Muscle layer of colon (tissue), 2 donors: ENCODE measurements at regions not wholly inside any gene's neighbourhood (a gene's known extent, or its start where the extent isn't known, plus 50 kb on each side); places are given as distances from the start of the nearest gene placed in this dataset.

Source experiments
- H3K27ac ChIP-seq: one replicate; pipeline ENCODE4 v1.7.0; 2013; ENCODE audit warnings: low read depth, mild to moderate bottlenecking, low read length, moderate library complexity
- H3K27me3 ChIP-seq, 2 donors: one replicate each; pipeline ENCODE4 v1.7.0; 2013; ENCODE audit warnings: low read length in 2 of 2, mild to moderate bottlenecking in 2 of 2; ENCODE audit not compliant: insufficient read depth in 2 of 2, control insufficient read depth in 1 of 2
- H3K36me3 ChIP-seq: one replicate; pipeline ENCODE4 v1.7.0; 2013; ENCODE audit warnings: mild to moderate bottlenecking, low read length; ENCODE audit not compliant: insufficient read depth
- H3K4me1 ChIP-seq: one replicate; pipeline ENCODE4 v1.7.0; 2013; ENCODE audit warnings: mild to moderate bottlenecking, low read length; ENCODE audit not compliant: insufficient read depth
- H3K4me3 ChIP-seq, 2 donors: one replicate each; pipeline ENCODE4 v1.7.0; 2013; ENCODE audit warnings: low read length in 2 of 2, low read depth in 1 of 2, mild to moderate bottlenecking in 1 of 2, moderate library complexity in 1 of 2
- H3K9ac ChIP-seq: one replicate; pipeline ENCODE4 v1.7.0; 2013; ENCODE audit warnings: low read length
- H3K9me3 ChIP-seq: one replicate; pipeline ENCODE4 v1.7.0; 2013; ENCODE audit warnings: mild to moderate bottlenecking, low read length
- donor health status: abdominal sarcoma.
- donor health status: Adenocarcinoma of cecum.

DNA sequence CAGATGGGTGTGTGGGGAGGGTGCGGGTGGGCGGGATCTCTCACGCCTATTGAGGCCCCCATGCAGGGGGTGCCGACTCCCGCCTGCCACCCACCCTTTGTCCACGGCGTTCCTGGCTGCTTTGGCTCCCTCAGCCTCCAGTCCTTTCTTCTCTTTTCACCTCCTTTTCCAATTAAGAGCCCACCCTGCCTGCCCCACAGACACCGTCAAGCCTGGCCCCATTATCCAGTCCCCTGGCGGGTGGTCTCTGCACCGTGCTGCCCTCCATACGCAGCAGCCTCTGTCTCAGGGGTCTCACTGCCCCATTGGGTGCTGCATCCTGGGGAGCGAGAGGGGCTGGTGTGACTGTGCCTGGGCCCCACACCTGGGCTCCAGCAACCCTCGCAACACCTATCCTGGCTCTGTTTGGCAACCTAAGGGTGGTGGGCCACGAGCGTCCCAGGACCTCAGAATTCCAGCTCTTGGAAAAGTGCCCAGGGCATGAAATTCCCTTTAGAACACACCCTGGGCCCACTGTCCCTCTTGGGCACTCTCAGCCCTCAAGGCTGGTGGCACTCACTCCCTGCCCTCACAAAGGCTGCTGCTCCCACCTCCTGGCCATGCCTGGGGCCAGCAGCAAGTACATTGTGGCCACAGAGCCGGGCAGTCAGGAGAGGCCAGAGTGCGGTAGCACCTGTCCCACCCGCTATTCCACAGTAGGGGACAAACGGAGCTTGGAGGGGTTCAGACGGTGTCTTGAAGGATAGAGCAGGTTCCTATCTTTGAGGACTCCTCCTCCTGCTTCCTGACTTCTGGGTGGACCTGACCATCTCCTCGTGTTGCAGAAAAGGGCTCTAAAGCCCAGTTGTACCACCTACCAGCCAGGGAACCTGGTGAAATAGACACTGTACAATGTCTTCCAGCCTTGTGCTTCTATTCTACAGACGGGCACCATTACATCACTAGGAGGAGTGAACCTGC, 114.1 kb downstream of the KIF26A start:
- Histone ChIP-seq H3K4me3 (no peak overlapping the region), H3K9ac (no peak overlapping the region), H3K27me3 (no peaks in the 10 kb centered on the region), H3K27ac (no peak overlapping the region), H3K9me3 (no peaks in the 10 kb centered on the region), H3K36me3 (no peaks in the 10 kb centered on the region), H3K4me1 (no peaks in the 10 kb centered on the region)

DNA sequence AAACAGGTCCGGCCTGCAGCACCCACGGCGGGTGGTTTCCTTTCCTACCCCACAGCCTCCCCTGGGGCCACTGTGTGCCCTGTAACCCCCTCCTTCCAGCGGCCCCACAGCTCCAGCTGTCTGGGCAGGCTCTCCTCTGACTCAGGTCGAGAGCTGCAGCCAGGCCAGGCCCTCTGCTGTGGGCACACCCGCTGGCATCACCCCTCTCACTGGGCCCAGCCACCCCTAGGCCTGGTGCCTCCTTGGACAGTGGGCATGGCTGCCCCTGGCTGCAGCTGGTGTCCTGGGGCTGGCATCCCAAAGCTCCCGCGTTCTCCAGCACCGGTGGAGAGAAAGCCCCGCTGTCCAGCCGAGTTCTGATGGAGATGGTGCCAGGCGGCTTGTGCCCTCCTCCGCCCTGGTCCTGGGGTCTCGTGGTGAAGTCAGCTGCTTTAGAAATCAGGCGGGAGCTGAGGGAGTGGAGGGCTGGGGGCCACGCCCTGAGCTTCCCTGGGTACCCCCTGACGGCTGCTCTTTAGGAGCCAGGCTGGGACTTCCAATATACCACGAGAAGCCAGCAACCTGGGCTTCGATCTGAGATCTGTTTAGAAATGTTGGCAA, 114.9 kb downstream of the KIF26A start:
- no peaks in the 10 kb centered on the region for H3K4me1 ChIP-seq
- no peaks in the 10 kb centered on the region for H3K9me3 ChIP-seq
- H3K27ac ChIP-seq, result no peak overlapping the region
- no peak overlapping the region for H3K4me3 ChIP-seq
- no peaks in the 10 kb centered on the region for H3K27me3 ChIP-seq
- H3K36me3 ChIP-seq, result no peaks in the 10 kb centered on the region
- H3K9ac ChIP-seq, result no peak overlapping the region

DNA sequence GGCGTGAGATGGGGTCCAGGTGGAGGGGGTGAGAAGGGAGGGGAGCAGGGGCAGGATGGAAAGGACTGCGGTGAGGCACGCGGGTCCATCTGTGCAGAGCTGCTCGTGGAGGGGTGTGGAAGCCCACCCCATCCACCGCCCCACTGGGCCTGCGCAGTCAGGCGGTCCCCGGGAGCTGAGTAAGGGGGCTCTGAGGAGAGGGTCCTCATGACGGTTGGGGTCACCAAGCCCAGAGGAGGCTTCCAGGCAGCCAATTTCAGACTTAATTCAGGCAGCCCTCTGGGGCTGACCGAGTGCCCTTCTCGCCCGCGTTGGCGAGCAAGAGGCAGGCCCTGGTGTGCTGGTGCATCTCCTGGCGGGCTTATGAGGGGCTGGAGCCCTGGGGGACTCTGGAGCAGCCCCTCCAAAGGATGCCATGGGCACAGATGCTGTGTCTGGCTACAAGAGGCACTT, 115.5 kb downstream of the KIF26A start:
- H3K27ac ChIP-seq, result no peak overlapping the region
- H3K9me3 ChIP-seq, result no peaks in the 10 kb centered on the region
- H3K9ac ChIP-seq, result no peak overlapping the region
- H3K4me3 ChIP-seq, result no peak overlapping the region
- no peaks in the 10 kb centered on the region for H3K4me1 ChIP-seq
- H3K27me3 ChIP-seq, result no peaks in the 10 kb centered on the region
- no peaks in the 10 kb centered on the region for H3K36me3 ChIP-seq

DNA sequence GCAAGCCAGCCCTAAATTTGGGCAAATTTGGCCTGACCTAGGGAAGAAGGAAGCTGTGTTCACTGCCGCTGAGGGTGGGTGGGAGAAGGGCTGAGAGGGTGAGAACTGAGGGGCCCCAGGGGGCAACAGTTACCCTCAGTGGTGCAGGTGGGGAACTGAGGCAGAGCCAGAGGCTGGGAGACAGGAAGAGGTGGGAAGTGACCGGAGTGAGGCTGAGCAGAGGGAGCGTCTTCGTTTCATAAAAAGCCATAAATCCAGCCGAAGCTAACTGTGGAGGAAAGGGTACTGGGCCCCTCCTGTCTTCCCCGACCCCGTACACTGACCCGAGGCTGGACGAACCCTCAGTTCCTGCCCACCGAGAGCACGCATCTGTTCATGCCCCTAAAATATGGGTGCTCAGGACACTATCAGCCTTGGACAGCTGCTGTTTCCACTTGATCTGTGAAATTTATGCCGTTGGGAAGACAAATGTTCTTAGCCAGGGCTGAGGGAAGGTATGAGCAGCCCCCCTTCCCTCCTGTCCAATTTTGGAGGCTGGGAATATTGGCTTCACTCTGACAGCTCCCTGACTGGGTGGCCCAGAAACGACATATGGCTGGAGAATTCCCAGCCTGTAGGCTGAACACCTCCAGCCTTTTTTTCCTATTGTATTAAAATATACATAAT, 116.5 kb downstream of the KIF26A start:
- Histone ChIP-seq H3K9ac (no peak overlapping the region), H3K9me3 (no peaks in the 10 kb centered on the region), H3K36me3 (no peaks in the 10 kb centered on the region), H3K27ac (no peak overlapping the region), H3K27me3 (no peaks in the 10 kb centered on the region), H3K4me1 (no peaks in the 10 kb centered on the region), H3K4me3 (no peak overlapping the region)

GRCh38 chr14:104256025-104256424, 117.6 kb downstream of the KIF26A start:
- H3K4me1 ChIP-seq, result no peaks in the 10 kb centered on the region
- H3K27me3 ChIP-seq, result no peaks in the 10 kb centered on the region
- H3K27ac ChIP-seq, result no peak overlapping the region
- H3K4me3 ChIP-seq, result no peak overlapping the region
- H3K9me3 ChIP-seq, result no peaks in the 10 kb centered on the region
- H3K9ac ChIP-seq, result no peak overlapping the region
- no peaks in the 10 kb centered on the region for H3K36me3 ChIP-seq

DNA sequence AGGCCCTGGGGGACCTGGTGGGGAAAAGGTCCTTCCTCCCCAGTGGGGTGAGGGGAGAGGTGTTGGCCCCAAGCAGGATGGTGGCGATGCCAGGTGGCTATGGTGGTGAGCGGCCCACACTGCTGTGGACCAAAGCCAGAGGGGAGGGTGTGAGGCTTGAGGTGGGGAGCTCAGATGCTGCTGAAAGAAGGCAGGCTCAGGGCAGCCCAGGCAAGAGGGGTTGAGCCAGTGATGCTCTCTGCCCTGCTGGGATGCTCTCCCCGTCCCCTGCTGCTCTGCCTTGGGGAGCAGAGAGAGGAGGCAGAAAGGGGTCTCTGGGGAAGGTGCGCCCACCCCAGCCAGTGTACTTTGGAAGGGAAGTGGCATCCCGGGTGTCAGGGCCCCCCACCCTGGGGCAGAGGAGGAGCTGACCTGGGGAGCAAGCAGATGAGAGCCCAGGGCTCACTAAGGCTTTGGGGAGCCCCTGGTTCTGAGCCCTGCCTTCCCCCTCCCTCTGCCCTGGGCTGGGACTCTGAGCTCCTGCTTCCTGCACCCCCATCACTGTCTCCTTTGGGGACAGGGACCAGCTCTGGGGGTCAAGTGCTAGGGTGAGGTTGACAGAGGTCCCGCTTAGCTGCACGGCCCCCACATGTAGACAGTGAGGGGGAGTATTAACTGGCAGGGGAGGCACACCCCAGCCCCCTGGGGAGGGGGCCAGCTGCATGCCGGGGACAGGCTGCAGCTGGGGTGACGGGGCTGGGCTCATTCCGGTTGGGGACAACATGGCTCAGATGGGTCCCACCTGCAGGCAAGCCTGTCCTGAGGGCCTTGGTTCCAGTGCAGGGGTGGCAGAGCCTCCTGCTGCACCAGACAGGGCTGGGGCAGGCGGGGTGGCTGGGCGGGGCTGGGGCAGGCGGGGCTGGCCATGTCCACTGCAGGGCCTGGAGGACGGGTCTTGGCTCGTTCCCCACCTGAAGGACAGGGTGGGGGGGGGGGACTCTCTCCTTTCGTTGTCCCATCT, 124.4 kb downstream of the KIF26A start:
- H3K4me1 ChIP-seq, result no peaks in the 10 kb centered on the region
- H3K36me3 ChIP-seq, result no peaks in the 10 kb centered on the region
- no peak overlapping the region for H3K4me3 ChIP-seq
- H3K9me3 ChIP-seq, result no peaks in the 10 kb centered on the region
- no peak overlapping the region for H3K27ac ChIP-seq
- H3K27me3 ChIP-seq, result no peaks in the 10 kb centered on the region
- H3K9ac ChIP-seq, result no peak overlapping the region

GRCh38 chr14:104263675-104264358, 125.4 kb downstream of the KIF26A start:
- Histone ChIP-seq H3K4me3 (no peak overlapping the region), H3K9me3 (no peaks in the 10 kb centered on the region), H3K27me3 (no peaks in the 10 kb centered on the region), H3K9ac (no peak overlapping the region), H3K36me3 (no peaks in the 10 kb centered on the region), H3K4me1 (no peaks in the 10 kb centered on the region), H3K27ac (no peak overlapping the region)

- H3K27ac ChIP-seq, result no peak overlapping the region
- no peak overlapping the region for H3K9ac ChIP-seq
- no peaks in the 10 kb centered on the region for H3K9me3 ChIP-seq
- no peaks in the 10 kb centered on the region for H3K27me3 ChIP-seq
- no peak overlapping the region for H3K4me3 ChIP-seq
- no peaks in the 10 kb centered on the region for H3K4me1 ChIP-seq
- no peaks in the 10 kb centered on the region for H3K36me3 ChIP-seq
Measured at GRCh38 chr14:104264495-104265265, 126.3 kb downstream of the KIF26A start.

DNA sequence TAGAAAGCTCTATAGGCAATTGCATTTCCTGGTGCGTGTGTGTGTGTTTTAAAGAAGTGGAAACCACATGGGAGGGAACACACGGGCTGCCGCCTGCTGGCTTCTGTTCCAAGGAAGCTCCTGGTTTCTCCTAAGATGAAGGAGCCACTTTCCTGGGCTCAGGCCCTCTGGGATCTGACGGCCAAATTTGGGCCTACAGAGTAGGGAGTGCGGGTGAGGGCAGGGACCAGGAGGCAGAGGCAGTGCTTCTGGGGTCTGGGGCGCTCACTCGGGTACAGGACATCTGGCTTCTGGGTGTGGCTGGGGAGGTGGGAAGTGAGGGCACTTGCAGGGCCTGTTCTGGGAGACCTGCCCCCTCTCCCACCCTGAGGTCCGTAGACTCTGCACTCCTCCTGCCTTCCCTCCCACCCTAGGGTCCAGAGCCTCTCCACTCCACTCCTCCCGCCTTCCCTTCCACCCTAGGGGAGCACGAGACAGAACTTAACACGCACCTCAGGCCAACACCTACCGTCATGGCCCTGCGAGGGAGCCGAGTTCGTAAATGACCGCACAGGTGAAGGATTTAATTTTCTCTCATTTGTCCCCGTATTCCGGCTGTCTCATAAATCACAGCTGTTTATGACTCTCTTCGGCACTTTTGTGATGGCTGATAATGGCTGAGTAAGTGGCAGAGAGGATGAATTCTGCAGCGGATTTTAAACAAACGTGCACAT, 127.7 kb downstream of the KIF26A start:
- H3K4me1 ChIP-seq, result no peaks in the 10 kb centered on the region
- no peak overlapping the region for H3K27ac ChIP-seq
- no peak overlapping the region for H3K9ac ChIP-seq
- no peaks in the 10 kb centered on the region for H3K36me3 ChIP-seq
- H3K27me3 ChIP-seq, result no peaks in the 10 kb centered on the region
- no peak overlapping the region for H3K4me3 ChIP-seq
- no peaks in the 10 kb centered on the region for H3K9me3 ChIP-seq
